GM18502 (cell line): ENCODE measurements at regions not wholly inside any gene's neighbourhood (a gene's known extent, or its start where the extent isn't known, plus 50 kb on each side); places are given as distances from the start of the nearest gene placed in this dataset.
A peak's percentile ranks its signal among the peaks of the same experiment; 100 is the strongest.
"Not testable (repeated sequence)": the region's sequence is repeated elsewhere in the genome, so short reads cannot be mapped to it uniquely, and the experiment has no call there.

Experiments
- ATAC-seq: cut with Tn5 transposase; IDR thresholded peaks from one replicate; pipeline ENCODE4 v1.9.1; 2021; ENCODE audit warnings: mild to moderate bottlenecking; ENCODE audit not compliant: unreplicated experiment, poor library complexity

DNA sequence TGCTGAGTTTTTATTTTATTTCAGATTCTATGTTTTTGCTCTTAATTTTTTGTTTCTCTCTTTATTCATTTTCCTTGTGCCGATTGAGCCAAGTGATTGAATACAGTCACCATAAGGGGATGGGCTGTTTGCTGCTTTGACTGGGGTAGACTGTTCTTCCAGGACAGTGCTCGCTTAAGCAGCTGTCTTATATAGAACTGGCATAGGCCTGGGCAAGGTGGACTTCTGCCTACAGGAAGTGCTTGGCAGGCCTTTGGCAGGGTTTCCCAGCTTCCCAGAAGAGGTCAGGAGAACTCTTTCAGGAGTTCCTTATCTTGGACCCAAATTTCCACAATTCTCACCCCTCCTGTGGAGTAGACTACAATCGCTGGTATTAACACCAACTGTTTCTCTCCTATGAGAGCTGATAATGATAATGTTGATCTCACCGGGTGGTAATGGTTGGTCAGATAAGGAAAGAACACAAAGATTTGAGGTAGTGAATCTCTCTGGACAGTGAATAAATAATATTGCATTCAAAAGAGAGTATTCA is 207.5 kb upstream of the ST6GAL2 start:
- no peak for ATAC-seq

DNA sequence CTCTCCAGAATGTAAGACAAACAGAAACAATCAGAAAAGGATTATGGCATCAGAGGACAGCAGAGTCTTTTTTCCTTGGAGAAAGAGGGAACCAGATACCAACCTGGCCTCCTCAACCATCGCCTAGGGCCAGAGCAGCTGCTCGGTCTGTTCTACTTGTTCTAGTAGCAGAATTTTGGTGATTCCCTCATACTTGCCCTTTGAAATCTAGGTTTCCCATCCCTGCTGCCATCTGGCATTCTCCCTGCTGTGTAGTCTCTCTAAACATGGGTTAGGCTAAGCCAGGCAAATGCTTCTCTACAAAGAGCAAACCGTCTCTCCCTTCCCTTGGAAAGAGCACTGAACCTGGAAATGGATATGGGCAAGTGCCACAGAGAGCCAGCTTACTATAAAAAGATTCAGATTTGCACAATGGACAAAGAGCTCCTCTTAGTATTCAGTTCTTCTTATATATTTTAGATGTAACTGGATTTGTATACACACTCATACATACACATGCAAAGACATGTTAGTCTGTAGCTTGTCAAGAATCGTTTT is 208.6 kb upstream of the ST6GAL2 start:
- no peak for ATAC-seq

DNA sequence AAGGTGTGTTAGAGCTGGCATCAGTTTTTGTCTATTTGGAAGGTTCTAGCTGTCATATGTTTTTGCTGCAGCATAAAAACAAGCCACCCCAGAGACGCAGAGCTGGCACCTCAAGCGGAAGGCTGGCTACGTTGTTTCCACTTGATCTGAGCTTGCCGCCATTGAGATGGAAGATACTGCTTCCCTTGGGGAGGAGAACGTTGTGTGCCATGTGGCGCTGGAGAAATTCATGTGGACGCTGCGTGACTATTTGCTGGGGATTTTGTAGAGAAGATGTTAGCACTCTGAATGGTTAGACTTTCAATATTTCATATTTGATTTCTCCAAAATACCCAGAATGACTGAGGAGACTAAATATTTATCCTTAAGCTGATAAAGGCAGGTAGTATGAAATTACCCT is 216.2 kb upstream of the ST6GAL2 start:
- ATAC-seq, result no peak

GRCh38 chr2:107107351-107107750 is 221.4 kb upstream of the ST6GAL2 start:
- ATAC-seq, result no peak

DNA sequence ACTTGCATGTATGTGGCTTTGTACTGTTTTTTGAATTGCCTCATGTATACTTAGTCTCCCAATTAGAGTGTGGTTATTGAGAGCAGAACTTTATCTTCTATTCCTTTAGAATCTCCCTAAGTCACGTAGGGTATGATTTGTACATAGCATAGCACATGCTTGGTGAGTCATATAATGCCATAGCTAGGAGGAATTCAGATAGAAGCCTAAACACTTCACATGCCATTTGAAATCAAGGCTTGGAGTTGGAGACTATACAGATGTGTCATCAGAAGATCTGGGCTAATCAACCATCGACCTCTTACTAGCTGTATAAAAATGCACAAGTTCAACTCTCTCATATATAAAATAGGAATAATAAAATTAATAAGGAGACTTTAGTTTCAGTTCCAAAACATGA is 222.6 kb upstream of the ST6GAL2 start:
- ATAC-seq, result no peak

DNA sequence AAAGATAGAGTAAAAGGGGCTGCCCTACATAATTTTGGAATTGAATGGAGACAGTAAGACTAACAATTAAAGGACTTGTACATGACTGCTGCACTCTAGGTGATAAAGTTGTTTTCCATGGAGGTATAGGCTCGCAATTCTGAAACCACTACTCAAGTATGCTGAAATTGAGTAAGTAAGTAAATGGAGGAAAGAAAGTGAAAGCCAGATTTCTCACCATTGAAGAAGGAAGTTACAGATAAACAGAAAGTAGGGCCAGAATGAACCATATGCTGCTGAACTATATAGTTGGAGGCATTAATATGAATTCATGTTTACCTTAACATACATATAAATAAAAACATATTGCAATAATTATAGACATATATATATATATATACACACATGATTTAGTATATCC is 225.7 kb upstream of the ST6GAL2 start:
- ATAC-seq, result peak; percentile 56

GRCh38 chr2:107112561-107112960 is 226.6 kb upstream of the ST6GAL2 start:
- ATAC-seq, result no peak

DNA sequence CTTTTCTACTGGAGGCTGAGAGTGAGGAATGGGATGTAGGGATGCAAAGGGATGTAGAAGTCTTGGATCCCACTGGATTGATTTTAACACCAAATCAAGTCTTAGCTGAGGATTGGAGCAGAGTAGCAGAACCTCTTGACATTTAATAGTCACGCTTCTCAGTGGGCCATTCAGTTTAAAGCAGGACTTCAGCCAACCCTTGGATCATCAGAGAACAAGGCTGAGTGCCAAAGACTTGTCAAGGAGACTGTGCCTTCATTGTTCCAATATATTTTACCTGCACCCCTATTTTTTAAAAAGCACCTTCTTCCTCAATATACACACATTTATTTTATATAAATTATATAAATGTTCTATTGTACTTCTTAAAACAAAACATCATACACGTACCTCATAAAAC is 242.4 kb upstream of the ST6GAL2 start:
- ATAC-seq, result no peak

DNA sequence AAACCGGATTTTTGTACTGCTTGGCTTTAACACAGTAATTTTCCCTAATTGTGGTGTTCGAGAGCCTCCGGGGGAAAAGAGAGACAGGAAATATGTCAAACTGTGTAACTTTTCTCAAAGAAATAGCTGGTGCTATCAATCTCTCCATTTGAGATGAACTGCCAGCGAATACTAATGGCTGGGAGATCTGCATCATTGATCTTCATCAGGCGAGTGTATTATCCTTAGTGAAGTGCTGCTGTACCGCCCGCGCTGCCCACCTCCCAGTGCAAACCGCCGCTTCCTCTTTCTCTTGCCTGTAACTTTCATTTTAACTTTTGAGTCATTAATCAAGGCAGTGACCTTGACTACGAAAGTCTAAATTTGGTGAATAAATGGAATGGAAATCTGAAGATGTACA is 246.1 kb upstream of the ST6GAL2 start:
- peak; percentile 98 for ATAC-seq

- no peak for ATAC-seq
Observed at GRCh38 chr2:107132746-107133145, 246.8 kb upstream of the ST6GAL2 start.

DNA sequence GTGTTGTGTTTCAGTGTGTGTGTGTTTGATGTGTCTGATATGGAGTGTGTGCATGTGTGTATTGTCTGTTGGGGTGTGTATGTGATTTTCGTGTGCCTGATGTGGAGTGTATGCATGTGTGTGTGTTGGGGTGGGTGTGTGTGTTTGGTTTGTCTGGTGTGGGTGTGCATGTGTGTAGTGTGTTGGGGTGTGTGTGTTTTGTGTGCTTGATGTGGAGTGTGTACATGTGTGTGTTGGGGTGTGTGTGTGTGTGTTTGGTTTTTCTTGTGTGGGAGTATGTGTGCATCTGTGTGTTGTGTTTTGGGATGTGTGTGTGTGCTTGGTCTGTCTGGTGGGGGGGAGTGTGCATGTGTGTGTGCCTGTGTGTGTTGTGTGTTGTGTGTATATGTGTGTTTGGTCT is 247.4 kb upstream of the ST6GAL2 start:
- ATAC-seq, result no peak

DNA sequence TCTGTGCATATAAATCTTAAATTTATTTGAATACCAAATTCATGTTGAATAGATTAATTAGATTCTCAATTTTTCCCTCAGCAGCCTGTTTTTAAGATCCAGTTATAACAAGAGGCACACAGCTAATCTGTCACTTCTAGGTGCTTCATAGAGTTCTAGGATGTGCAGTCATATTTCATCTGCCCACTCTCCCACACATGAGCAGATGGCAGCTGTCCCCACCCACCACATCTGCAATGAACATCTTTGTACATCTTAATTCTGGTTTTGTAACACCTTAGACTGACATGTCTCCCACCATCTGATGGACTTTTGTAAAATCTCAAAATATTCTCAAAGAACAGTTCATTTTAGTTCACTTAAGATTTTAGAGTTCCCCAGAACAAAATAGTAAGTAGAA is 250.8 kb upstream of the ST6GAL2 start:
- no peak for ATAC-seq

DNA sequence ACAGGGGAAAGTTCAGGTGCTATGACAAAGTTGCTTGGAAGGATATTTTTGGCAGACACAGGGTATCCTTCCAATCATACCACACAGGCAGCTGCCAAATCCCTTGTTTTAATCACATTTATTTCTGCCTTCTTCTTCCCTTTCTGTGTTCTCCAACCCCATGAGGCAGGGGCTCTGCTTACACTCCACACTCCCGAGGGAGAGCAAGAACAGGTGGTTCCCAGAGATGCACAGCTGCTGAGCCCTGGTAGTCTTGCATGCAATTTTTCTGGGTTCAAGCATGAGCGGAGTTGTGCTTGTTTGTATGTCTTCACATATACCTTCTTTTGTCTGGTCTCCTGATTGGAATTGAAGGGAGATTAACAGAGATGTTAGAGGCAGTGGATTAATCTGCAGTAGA is 251.7 kb upstream of the ST6GAL2 start:
- ATAC-seq, result no peak

DNA sequence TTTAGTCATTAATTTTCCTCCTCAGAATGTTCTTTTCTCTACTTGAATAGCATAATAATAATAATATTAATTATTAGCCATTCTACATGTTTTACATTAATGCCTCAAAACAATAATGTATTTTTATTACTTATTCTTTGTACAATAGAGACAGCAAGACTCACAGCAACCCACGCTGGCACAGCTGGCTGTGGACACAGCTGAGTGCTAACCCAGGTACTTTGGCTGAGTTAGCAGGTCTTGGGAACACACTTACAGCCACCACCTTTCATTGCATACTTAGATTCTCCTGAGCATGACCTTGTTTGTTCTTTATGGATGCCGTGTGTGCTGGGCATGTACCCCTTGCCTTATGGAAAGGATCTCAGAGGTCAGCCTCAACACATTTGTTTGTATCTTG is 260.2 kb upstream of the ST6GAL2 start:
- no peak for ATAC-seq

DNA sequence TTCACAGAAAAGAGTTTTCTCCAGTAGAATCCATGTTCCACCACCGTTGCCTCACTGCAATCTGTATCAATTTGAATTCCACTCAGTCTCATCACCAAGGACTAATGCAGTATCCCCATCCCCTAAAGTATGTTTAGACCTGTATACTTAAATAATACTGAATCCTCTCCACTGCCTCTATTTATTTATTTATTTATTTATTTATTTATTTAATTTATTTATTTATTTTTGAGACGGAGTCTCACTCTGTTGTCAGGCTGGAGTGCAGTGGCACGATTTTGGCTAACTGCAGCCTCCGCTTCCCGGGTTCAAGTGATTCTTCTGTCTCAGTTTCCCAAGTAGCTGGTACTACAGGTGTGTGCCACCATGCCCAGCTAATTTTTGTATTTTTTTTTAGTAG is 260.7 kb upstream of the ST6GAL2 start:
- ATAC-seq, result not testable (repeated sequence)

GRCh38 chr2:107148055-107148454 is 262.1 kb upstream of the ST6GAL2 start:
- no peak for ATAC-seq

- ATAC-seq, result no peak
Observed at GRCh38 chr2:107148496-107148895, 262.5 kb upstream of the ST6GAL2 start.

GRCh38 chr2:107160640-107161239 is 274.8 kb upstream of the ST6GAL2 start:
- ATAC-seq, result no peak

- no peak for ATAC-seq
Observed at GRCh38 chr2:107168141-107168540, 282.2 kb upstream of the ST6GAL2 start.

DNA sequence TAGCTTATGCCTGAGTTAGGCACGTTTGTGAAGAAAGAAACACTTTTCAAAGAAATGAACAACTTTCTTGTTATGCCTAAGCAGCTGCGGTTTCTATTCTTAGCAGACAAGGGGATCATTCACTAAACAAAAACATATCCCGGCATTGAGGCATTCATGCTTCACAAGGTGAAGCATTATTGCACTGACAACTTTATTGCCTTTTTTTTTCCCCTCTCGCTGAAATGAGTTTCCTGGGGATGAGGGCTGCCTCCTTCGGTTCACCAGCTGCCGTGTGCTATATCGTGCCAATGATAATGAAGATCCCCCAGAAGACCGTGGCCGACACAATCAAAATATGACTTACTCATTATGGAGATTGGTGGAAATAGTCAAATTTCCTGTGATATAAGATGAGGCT is 288.2 kb upstream of the ST6GAL2 start:
- ATAC-seq, result no peak

DNA sequence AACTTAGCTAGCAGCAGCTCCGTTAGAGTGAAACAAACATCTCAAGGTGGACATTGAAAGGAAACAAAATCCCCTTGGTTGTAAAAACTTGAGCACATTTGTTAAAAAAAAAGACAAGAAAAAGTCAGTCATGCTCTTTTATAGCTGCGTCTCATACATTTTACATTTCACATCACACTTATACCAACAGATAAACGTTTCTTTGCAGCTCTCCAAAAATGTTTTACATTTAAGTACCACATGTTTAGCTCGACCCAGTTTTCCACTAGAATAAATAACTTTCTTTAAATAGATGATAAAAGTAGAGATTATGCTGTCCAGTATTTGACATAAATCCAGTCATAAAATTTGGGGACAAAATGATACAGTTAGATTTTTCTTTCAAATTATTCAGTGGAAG is 297.0 kb upstream of the ST6GAL2 start:
- no peak for ATAC-seq

GRCh38 chr2:107187870-107188269 is 301.9 kb upstream of the ST6GAL2 start:
- no peak for ATAC-seq
